GM19455 (cell line): ENCODE measurements at regions not wholly inside any gene's neighbourhood (a gene's known extent, or its start where the extent isn't known, plus 50 kb on each side); places are given as distances from the start of the nearest gene placed in this dataset.
A peak's percentile ranks its signal among the peaks of the same experiment; 100 is the strongest.

Experiments
- ATAC-seq: cut with Tn5 transposase; IDR thresholded peaks from one replicate; pipeline ENCODE4 v1.9.1; 2021; ENCODE audit not compliant: unreplicated experiment

DNA sequence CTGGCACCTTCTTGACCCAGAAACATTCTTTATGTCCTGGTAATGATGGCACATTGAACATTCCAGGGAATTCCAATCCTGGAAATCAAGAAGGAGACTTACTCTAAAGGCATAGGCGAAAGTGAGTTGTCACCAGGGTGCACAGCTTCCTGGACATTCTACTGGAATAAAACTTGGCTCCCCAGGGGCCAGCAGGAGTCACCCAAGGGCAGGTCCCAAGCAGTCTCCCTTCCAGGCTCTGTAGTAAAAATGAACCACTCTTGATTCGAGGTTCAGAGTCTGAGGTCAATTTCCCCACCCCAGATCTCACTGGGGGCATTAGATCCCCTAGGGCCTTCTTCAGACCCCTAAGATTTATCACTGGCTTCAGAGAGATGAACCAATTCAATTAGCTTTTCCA is 338.7 kb upstream of the GATB start:
- ATAC-seq: no peak

GRCh38 chr4:152099061-152099425 is 338.2 kb upstream of the GATB start:
- no peak for ATAC-seq

DNA sequence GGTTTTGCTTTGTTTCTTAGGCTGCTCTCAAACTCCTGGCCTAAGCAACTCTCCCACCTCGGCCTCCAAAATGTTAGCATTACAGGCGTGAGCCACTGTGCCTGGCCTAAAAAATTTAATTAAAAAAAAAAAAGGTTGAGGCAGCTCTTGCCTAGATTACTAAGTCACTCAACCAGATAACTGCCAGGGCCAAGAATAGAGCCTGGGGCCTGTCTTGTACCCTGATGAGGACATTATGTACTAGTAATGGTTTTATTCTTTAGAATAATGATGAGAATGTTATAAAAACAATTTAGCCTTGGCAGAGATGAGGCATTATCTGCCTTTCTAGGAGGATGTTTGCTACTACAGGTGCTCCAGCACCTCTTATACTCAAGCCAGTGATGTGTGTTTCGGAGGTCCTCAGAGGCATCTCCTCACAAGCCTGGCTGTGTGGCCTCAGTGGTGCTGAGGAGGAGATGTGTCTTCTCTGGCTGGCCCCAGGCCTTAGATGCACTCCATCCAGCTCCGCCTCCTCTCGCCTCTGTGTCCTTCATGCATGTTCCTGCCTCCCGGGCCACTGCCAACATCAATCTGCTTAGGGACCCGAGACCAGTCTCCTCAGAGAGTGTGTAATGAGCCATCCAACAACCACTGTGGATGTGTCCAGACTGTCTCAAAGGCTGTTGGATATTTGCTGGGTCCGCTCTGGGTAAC is 337.7 kb upstream of the GATB start:
- ATAC-seq: no peak

DNA sequence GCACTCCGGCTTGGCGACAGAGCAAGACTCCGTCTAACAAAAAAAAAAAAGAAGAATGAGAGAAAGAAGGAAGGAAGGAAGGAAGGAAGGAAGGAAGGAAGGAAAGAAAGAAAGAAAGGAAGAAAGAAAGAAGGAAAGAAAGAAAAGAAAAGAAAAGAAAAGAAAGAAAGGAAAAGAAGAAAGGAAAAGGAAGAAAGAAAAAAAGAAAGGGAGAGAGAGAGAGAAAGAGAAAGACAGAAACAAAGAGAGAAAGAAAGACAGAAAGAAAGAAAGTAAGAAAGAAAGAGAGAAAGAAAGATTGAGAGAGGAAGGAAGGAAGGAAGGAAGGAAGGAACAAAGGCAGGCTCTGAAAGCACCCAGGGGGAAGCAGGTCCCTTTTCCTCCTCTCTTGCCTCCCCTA is 336.6 kb upstream of the GATB start:
- ATAC-seq: no peak

GRCh38 chr4:152095701-152096070 is 334.9 kb upstream of the GATB start:
- ATAC-seq: no peak

DNA sequence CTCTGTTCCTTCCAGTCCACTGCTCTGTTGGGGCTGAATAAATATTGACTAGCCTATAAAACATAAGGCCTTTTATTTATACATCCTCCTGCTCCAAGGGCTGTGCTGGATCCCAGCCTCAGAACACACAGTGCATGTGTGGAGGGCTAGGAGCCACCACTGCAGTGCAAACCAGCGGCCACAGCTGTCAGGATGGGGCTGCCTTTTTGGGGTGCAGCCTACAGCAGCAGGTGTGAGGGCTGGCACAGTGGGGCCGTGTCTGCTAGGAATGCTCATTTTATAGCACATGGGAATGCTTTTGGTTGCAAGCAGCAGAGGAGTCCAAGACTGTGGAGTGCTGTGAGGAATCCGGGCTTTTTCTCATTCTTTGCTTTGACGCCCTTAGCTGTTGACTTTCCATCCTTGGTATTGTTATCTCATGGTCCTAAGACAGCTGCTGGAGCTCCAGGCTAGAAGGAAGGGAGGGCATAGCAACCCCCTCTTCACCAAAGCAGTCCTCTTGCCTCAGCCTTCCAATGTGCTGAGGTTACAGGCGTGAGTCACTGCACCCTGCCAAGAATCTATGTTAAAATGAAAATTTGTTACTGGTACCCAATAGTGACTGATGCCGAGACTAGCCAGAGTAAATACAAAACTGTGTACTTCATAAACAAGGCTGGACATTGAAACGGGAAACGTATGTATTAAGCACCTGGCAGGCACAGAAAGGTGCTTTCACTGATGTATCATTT is 334.3 kb upstream of the GATB start:
- ATAC-seq: no peak

- no peak for ATAC-seq
These were observed 330.6 kb upstream of the GATB start for GRCh38 chr4:152091405-152091804.

DNA sequence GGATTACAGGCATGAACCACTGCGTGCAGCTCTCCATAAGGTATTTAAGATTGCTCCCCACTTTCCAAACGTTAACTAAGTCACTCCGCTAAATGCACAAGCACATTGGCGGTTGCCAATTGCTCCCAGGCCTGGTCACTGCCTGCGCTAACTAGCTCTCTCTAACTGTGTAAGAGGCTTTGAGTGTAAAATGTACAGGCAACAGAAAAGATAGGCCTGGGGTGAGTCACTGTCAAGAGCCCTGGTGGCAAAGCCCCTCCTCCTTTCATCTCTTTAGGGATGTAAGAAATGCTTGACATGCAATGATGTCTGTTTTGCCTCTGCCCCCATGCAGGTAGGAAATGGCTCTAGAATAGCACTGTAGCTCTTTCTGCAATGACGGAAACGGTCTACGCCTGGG is 329.7 kb upstream of the GATB start:
- no peak for ATAC-seq

GRCh38 chr4:152089584-152089983 is 328.8 kb upstream of the GATB start:
- ATAC-seq: no peak

- ATAC-seq: no peak
These were observed 326.5 kb upstream of the GATB start for GRCh38 chr4:152087335-152087734.

DNA sequence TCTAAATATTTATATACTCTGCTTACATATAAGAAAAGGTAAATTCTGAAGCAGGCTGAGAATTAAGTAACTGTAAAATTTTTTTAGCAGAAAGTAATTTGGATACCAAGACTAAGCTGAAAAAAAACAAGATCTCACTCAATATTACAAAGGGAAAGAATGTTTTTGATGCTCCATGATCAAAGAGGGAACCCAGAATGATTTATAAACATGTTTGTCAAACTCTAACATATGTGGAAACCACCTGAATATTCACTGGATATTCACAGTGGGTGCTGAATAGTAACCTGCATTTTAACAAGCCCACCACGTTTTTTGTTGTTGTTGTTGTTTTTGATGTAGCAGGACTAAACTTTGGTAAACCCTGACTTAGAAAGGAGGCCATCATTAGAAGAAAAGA is 324.9 kb upstream of the GATB start:
- no peak for ATAC-seq

DNA sequence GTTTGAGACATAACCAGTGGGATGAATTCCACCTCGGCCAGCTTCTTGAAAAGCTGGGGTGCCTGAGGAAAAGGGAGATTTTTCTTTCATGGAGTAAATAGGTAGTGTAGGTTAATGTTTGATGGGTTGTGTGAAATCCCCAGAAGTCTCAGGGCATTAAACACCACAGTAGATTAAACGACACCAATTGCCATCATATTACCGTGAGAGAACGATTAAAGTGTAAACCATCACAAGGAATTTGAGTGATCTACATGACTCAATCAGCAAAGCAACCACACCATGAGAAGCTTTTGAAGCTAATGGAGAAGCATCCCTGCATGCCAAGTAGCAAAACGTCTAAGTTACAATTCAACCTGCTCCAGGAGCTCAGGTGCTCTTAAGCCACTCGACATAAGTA is 322.5 kb upstream of the GATB start:
- no peak for ATAC-seq

- peak; percentile 64 for ATAC-seq
These were observed 320.2 kb upstream of the GATB start for GRCh38 chr4:152081024-152081423.

- no peak for ATAC-seq
These were observed 318.9 kb upstream of the GATB start for GRCh38 chr4:152079543-152080293.

GRCh38 chr4:152079079-152079478 is 318.3 kb upstream of the GATB start:
- ATAC-seq: no peak

- no peak for ATAC-seq
These were observed 316.8 kb upstream of the GATB start for GRCh38 chr4:152077582-152077981.

- no peak for ATAC-seq
These were observed 314.6 kb upstream of the GATB start for GRCh38 chr4:152075253-152075928.

- no peak for ATAC-seq
These were observed 313.8 kb upstream of the GATB start for GRCh38 chr4:152074573-152074972.

DNA sequence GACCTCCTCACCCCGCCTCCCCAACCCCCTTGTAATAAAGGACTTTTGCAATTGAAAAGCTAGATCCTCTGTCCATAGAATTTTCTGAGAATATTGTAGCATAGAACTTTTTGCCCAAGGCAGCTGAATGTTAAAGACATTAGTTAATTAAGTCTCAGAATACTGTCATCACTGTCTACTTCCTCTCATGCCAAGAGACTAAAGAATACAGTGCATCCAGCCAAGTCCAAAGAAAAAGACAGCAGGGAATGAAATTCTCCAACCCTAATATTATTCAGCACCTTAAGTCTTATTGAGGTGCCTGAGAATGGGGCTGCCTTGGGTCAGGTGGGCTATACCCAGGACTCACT is 313.3 kb upstream of the GATB start:
- ATAC-seq: no peak

DNA sequence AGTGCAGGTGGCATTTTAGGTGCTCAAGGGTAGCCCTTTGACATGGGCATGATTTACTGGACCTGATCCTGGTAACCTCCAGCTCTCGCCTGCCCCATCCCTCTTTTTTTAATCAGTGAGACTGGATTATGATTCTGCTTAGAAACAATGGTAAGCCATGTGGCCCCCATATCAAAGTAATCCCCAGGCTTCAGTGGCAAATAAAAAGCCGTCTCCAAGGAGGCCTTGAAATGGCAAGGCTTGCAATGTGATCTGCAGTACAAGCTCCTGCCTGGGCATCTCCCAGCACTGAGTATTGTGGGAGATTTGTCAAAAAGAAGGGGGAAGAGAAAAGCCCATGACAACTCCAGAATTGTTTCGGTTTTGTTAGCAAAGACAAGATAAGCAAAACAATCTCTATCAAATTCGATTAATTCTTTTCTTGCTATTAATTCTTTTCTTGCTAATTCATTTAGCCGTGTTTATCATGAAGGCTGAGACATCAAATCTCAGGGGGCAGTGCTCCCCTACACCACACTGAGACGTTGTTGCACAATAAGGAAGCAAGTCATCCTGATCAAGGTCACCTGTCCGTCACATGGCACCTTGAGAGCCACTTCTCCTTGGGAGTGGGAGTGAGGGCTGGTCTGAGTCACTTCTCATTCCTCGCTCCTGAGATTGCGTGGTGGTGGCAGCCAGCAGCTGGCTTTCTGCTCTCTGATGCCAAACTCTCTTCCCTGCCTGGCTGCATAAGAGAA is 312.7 kb upstream of the GATB start:
- ATAC-seq: no peak

GRCh38 chr4:152072906-152073305 is 312.1 kb upstream of the GATB start:
- ATAC-seq: no peak
